ENCODE measurements at regions not wholly inside any gene's neighbourhood (a gene's known extent, or its start where the extent isn't known, plus 50 kb on each side); places are given as distances from the start of the nearest gene placed in this dataset.

- DNase-seq (ENCODE audit: low spot score): no peak
Measured at GRCh38 chr11:69378303-69379141, 84.6 kb downstream of the MYEOV start.

GRCh38 chr11:69380451-69380901, 86.5 kb downstream of the MYEOV start:
- no peak for DNase-seq (ENCODE audit: low spot score)

- no peak for DNase-seq (ENCODE audit: low spot score)
Measured at GRCh38 chr11:69380921-69381581, 87.1 kb downstream of the MYEOV start.

GRCh38 chr11:69381681-69382130, 87.8 kb downstream of the MYEOV start:
- no peak for DNase-seq (ENCODE audit: low spot score)

GRCh38 chr11:69382131-69383128, 88.5 kb downstream of the MYEOV start:
- DNase-seq (ENCODE audit: low spot score): peak; percentile 88

GRCh38 chr11:69383372-69384250, 89.7 kb downstream of the MYEOV start:
- DNase-seq (ENCODE audit: low spot score): no peak

- no peak for DNase-seq (ENCODE audit: low spot score)
Measured at GRCh38 chr11:69384251-69385143, 90.5 kb downstream of the MYEOV start.

- no peak for DNase-seq (ENCODE audit: low spot score)
Measured at GRCh38 chr11:69385144-69385820, 91.3 kb downstream of the MYEOV start.

GRCh38 chr11:69385832-69386427, 92.0 kb downstream of the MYEOV start:
- DNase-seq (ENCODE audit: low spot score): no peak

GRCh38 chr11:69386594-69387408, 92.8 kb downstream of the MYEOV start:
- DNase-seq (ENCODE audit: low spot score): no peak

GRCh38 chr11:69387409-69387885, 93.5 kb downstream of the MYEOV start:
- DNase-seq (ENCODE audit: low spot score): no peak

GRCh38 chr11:69388210-69388609, 93.3 kb upstream of the LINC01488 start:
- no peak for DNase-seq (ENCODE audit: low spot score)

- no peak for DNase-seq (ENCODE audit: low spot score)
Measured at GRCh38 chr11:69388661-69389060, 92.8 kb upstream of the LINC01488 start.

GRCh38 chr11:69390561-69390960, 90.9 kb upstream of the LINC01488 start:
- no peak for DNase-seq (ENCODE audit: low spot score)

- no peak for DNase-seq (ENCODE audit: low spot score)
Measured at GRCh38 chr11:69391192-69392103, 90.0 kb upstream of the LINC01488 start.

- no peak for DNase-seq (ENCODE audit: low spot score)
Measured at GRCh38 chr11:69392104-69392653, 89.3 kb upstream of the LINC01488 start.
